Heart left ventricle (tissue), 16 donors: ENCODE measurements at regions not wholly inside any gene's neighbourhood (a gene's known extent, or its start where the extent isn't known, plus 50 kb on each side); places are given as distances from the start of the nearest gene placed in this dataset.
A peak's percentile ranks its signal among the peaks of the same experiment; 100 is the strongest.

ENCODE experiments used
- ATAC-seq, 4 donors: fragments of 200-7000 bp; cut with Tn5 transposase; one replicate each; pipeline ENCODE4 v1.9.1; 2020 to 2022; ENCODE audit warnings: moderate library complexity in 4 of 4, mild to moderate bottlenecking in 3 of 4, moderate number of reproducible peaks in 1 of 4
- DNase-seq, 5 donors: peaks; one replicate each; pipeline ENCODE4 v3.0.0-alpha.2; 2020
- H3K27ac ChIP-seq, 12 donors: fragments of 200-600 bp; sonication (generic) in 4 of 12; one replicate each; pipeline versions ENCODE4 v1.5.0 to v1.8.0; 2016 to 2022; ENCODE audit warnings: mild to moderate bottlenecking in 2 of 12
- H3K27me3 ChIP-seq, 9 donors: fragments of 200-600 bp; sonication (generic) in 2 of 9; one replicate each; pipeline versions ENCODE4 v1.5.1 to v1.8.0; 2016 to 2022; ENCODE audit warnings: mild to moderate bottlenecking in 3 of 9
- H3K36me3 ChIP-seq, 9 donors: fragments of 200-600 bp; sonication (generic) in 2 of 9; one replicate each; pipeline versions ENCODE4 v1.5.0 to v1.8.0; 2018 to 2022; ENCODE audit warnings: mild to moderate bottlenecking in 2 of 9
- H3K4me1 ChIP-seq, 12 donors: fragments of 200-600 bp; sonication (generic) in 4 of 12; one replicate each; pipeline versions ENCODE4 v1.5.0 to v1.8.0; 2016 to 2022; ENCODE audit warnings: mild to moderate bottlenecking in 3 of 12
- H3K4me3 ChIP-seq, 12 donors: fragments of 200-600 bp; sonication (generic) in 4 of 12; one replicate each; pipeline versions ENCODE4 v1.5.0 to v1.8.0; 2017 to 2022; ENCODE audit warnings: mild to moderate bottlenecking in 9 of 12, moderate library complexity in 4 of 12
- H3K9me3 ChIP-seq, 12 donors: fragments of 200-600 bp; sonication (generic) in 4 of 12; one replicate each; pipeline versions ENCODE4 v1.5.0 to v1.8.0; 2016 to 2022; ENCODE audit warnings: mild to moderate bottlenecking in 1 of 12
- POLR2A ChIP-seq, 2 donors: fragments of 450-650 bp; IDR thresholded peaks; one replicate each; pipeline ENCODE4 v1.6.1; 2017; ENCODE audit warnings: antibody characterized with exemption in 2 of 2, mild to moderate bottlenecking in 2 of 2, moderate library complexity in 2 of 2
- WGBS, 4 donors: extraction: QIAGEN DNeasy Blood & Tissue Kit in 2 of 4; methylation state at CpG; one replicate each; pipeline versions ENCODE4 v1.1.5 to v1.1.7; 2013 to 2018; 5-methylcytosine and 5-hydroxymethylcytosine counted together
- intact Hi-C, 10 donors: fragments of 100-400 bp; cut with DNase I; formaldehyde crosslinking; loops; one replicate each; pipeline versions ENCODE4 v1.11.1 to v1.14.2; 2022
- TF ChIP-seq, protein P1 (sequence below), 12 donors: fragments of 200-600 bp; sonication (generic) in 4 of 12; IDR thresholded peaks; one replicate each; pipeline versions ENCODE4 v1.5.0 to v1.8.0; 2018 to 2022; ENCODE audit warnings: antibody characterized with exemption in 12 of 12, mild to moderate bottlenecking in 5 of 12
- donor health status: ischemic (EF 13 %, LVEDD 7.1; RV severe dilation, severe dysfunction).
- donor health status: healthy with polysubstance abuse.
- donor health status: DM: no; HTN: yes; CAD: no.
- donor health status: DM: no; HTN: no; CAD: no.
- donor health status: ischemic (EF 25% LVEDD 6.9; RV normal size, moderate dysfunction).
- donor health status: ischemic (EF 25% LVEDD 5.7; RV mildly dilated, moderate dysfunction).
- donor health status: healthy.
- donor health status: DM: yes; HTN: yes; CAD: no.
- donor health status: ischemic (EF 35%, LVEDD 5.7; RV mildly dilated, moderate dysfunction).
- donor health status: nonischemic (EF 11% LVEDD 7.7; RV severe dilation, severe dysfunction).
- donor health status: DM: yes; HTN: yes; CAD: no.
- donor health status: PGD.
- donor health status: ischemic (EF 29% LVEDD 5.4; RV normal size, mild dysfunction).
- donor health status: nonischemic (EF 23%, LVEDD 6.1; RV moderate dilation, normal function).

DNA sequence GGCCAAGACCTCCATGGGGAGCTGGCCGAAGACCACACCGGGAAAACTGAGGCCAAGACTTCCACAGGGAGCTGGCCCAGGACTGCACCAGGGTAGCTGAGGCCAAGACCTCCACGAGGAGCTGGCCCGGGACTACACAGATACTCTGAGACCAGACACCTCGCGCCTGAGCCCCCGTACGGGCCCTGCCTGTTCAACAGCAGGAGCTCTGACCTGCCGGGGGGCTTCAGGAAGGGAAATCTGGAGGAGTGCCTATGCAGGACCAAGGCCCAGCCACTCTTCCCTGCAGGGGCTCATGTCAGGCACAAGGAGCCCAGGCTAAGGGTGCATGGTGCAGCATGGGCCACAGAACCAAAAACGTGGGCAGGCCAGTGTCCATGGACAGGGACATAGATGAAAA lies 151.6 kb downstream of the TMEM18 start:
- WGBS, 4 donors: 87 to 91% (median 89%) methylated on average over 4 to 10 of the region's 10 CpGs
- no peak overlapping the region for H3K27ac ChIP-seq
- H3K36me3 ChIP-seq: no peaks in the 10 kb centered on the region
- intact Hi-C loops: loop anchor here in 1 of 10 donors (5.0 kb wide), 1 partner anchor 117 kb away; no protein-coding TSS in a partner anchor
- TF ChIP-seq, protein P1, sequence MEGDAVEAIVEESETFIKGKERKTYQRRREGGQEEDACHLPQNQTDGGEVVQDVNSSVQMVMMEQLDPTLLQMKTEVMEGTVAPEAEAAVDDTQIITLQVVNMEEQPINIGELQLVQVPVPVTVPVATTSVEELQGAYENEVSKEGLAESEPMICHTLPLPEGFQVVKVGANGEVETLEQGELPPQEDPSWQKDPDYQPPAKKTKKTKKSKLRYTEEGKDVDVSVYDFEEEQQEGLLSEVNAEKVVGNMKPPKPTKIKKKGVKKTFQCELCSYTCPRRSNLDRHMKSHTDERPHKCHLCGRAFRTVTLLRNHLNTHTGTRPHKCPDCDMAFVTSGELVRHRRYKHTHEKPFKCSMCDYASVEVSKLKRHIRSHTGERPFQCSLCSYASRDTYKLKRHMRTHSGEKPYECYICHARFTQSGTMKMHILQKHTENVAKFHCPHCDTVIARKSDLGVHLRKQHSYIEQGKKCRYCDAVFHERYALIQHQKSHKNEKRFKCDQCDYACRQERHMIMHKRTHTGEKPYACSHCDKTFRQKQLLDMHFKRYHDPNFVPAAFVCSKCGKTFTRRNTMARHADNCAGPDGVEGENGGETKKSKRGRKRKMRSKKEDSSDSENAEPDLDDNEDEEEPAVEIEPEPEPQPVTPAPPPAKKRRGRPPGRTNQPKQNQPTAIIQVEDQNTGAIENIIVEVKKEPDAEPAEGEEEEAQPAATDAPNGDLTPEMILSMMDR (IDR thresholded peaks at IDR 0.05): no peak
- H3K4me3 ChIP-seq: no peak overlapping the region
- peaks cover 0 to 21% (median 0%) of the 10 kb centered on the region in 9 donors for H3K27me3 ChIP-seq
- ATAC-seq (peak in 1 of 4 donors; percentile 24), DNase-seq (no peak)
- peaks cover 0 to 17% (median 6%) of the 10 kb centered on the region in 12 donors for H3K9me3 ChIP-seq
- no peaks in the 10 kb centered on the region for H3K4me1 ChIP-seq

DNA sequence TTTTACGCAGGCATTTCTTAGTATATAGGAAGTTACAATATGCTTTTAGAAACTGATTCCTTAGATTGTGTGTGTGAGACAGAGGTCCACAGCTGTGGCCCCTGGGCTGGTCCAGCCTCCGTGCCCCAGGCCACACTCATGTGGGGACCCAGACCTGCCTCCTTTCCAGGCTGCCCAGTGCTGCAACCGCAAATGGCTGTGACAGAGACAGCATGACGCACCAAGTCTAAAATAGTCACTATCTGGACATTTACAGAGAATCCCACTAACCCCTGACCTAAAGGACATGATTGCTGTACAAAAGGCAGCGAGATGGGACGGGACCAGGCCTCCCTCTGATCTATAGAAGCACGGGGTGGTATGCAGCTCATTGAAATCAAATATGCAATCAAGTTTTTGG lies 152.2 kb downstream of the TMEM18 start:
- Histone ChIP-seq H3K4me3 (no peak overlapping the region), H3K27ac (no peak overlapping the region), H3K36me3 (no peaks in the 10 kb centered on the region), H3K9me3 (peaks cover 0 to 12% (median 3%) of the 10 kb centered on the region in 12 donors), H3K27me3 (peaks cover 0 to 21% (median 0%) of the 10 kb centered on the region in 9 donors), H3K4me1 (no peaks in the 10 kb centered on the region)
- TF ChIP-seq POLR2A (IDR thresholded peaks at IDR 0.05): no peak
- TF ChIP-seq, protein P1 (IDR thresholded peaks at IDR 0.05): no peak
- ATAC-seq (no peak), DNase-seq (no peak)
- intact Hi-C loops: loop anchor here in 1 of 10 donors (5.0 kb wide), 1 partner anchor 117 kb away; no protein-coding TSS in a partner anchor
- WGBS, 4 donors: 67 to 80% (median 75%) methylated on average over 7 of the region's 7 CpGs

DNA sequence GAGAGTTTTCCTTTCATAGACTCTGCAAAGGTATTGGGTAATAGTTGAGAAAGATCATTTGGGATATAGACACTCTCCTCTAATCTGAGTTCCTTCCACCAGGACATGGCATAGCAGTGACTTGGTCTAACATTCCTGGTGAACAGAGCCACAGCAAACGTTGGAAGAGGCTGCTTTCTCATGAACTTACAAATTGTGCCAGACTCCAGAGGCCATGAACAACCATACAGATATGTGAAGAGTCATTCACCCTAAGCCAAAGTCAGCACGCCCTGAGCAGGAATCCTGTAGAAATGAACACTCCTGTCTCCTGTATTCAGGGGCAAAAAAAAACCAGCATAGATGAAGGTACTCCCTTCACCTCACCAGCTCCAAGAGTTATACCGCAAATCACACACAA lies 152.8 kb downstream of the TMEM18 start:
- 50 to 58% (median 54%) methylated on average over 3 of the region's 3 CpGs for WGBS, 4 donors
- no peak overlapping the region for H3K4me3 ChIP-seq
- H3K36me3 ChIP-seq: no peaks in the 10 kb centered on the region
- H3K4me1 ChIP-seq: no peaks in the 10 kb centered on the region
- ATAC-seq: no peak
- no peak overlapping the region for H3K27ac ChIP-seq
- no peak for TF ChIP-seq POLR2A (IDR thresholded peaks at IDR 0.05)
- TF ChIP-seq, protein P1 (IDR thresholded peaks at IDR 0.05): no peak
- intact Hi-C loops: no loop called here
- DNase-seq: no peak
- H3K9me3 ChIP-seq: peaks cover 0 to 6% (median under 1%) of the 10 kb centered on the region in 12 donors
- H3K27me3 ChIP-seq: peaks cover 0 to 21% (median 0%) of the 10 kb centered on the region in 9 donors

DNA sequence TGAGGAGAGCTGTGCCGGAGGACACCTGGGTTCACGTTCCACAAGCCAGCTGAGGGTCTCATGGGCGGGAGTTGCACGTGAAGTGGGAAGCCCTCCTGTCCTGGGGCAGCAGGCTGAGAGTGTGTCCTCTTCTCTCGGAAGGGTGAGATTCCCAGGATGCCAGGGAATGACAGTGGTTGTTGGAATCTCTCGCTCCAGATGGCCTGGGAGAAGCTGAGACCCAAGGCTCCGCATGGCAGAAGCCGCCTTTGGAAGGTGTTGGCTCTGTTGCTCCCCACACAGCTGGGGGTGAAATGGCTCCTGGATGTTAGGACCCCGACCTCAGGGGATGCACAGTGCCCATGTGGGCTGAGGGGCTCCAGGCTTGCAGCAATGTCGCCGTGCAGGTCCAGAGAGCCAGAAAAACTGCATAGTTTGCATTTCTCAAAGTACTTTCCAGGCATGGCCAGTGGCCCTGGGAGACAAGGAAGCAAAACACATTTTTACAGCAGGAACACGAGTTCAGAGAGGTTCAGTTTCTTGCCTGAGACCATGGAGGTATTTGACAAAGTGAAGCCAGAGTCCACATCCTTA lies 153.4 kb downstream of the TMEM18 start:
- H3K4me1 ChIP-seq: no peaks in the 10 kb centered on the region
- intact Hi-C loops: no loop called here
- 60 to 75% (median 72%) methylated on average over 10 to 12 of the region's 12 CpGs for WGBS, 4 donors
- ATAC-seq (no peak), DNase-seq (no peak)
- no peaks in the 10 kb centered on the region for H3K9me3 ChIP-seq
- H3K4me3 ChIP-seq: no peak overlapping the region
- H3K27ac ChIP-seq: no peak overlapping the region
- peaks cover 0 to 21% (median 0%) of the 10 kb centered on the region in 9 donors for H3K27me3 ChIP-seq
- TF ChIP-seq, protein P1 (IDR thresholded peaks at IDR 0.05): no peak
- no peak for TF ChIP-seq POLR2A (IDR thresholded peaks at IDR 0.05)
- no peaks in the 10 kb centered on the region for H3K36me3 ChIP-seq
